MCF 10A (cell line): ENCODE measurements at regions not wholly inside any gene's neighbourhood (a gene's known extent, or its start where the extent isn't known, plus 50 kb on each side); places are given as distances from the start of the nearest gene placed in this dataset.
A peak's percentile ranks its signal among the peaks of the same experiment; 100 is the strongest.

Experiments
- BruUV-seq: library from RNA; stranded (reverse); fragments of 400-500 nt; replicated peaks from 2 replicates; lab custom pipeline; 2021; lab: Mats Ljungman, UMichigan
- CTCF ChIA-PET: fragments of 300-600 bp; sonication (Branson Sonifier 250); formaldehyde crosslinking; extraction: SDS; loops from one replicate; lab custom pipeline; 2021; ENCODE audit warnings: antibody characterized with exemption, inconsistent platforms; lab: Yijun Ruan, JAX
- POLR2A ChIA-PET: fragments of 300-600, 350-650 bp; sonication (Branson Sonifier 250); formaldehyde crosslinking; extraction: SDS; loops from one replicate; lab custom pipeline; 2020; ENCODE audit warnings: antibody characterized with exemption, inconsistent platforms; lab: Yijun Ruan, JAX
- DNase-seq: peaks from one replicate; pipeline ENCODE4 v3.0.0-alpha.2; 2018; ENCODE audit not compliant: unreplicated experiment
- H3K27ac Mint-ChIP-seq: one replicate; pipeline ENCODE4 v1.8.0; 2022; ENCODE audit warnings: mild to moderate bottlenecking, low read depth, mixed read lengths; ENCODE audit not compliant: unreplicated experiment
- H3K27me3 Mint-ChIP-seq: one replicate; pipeline ENCODE4 v1.8.0; 2022; ENCODE audit warnings: mixed read lengths; ENCODE audit not compliant: insufficient read depth, unreplicated experiment
- H3K36me3 Mint-ChIP-seq: one replicate; pipeline ENCODE4 v1.8.0; 2022; ENCODE audit warnings: mild to moderate bottlenecking, moderate library complexity, mixed read lengths; ENCODE audit not compliant: insufficient read depth, unreplicated experiment
- H3K4me1 Mint-ChIP-seq: one replicate; pipeline ENCODE4 v1.8.0; 2022; ENCODE audit warnings: mixed read lengths; ENCODE audit not compliant: insufficient read depth, unreplicated experiment
- H3K4me3 Mint-ChIP-seq: one replicate; pipeline ENCODE4 v1.8.0; 2022; ENCODE audit warnings: mild to moderate bottlenecking, moderate library complexity, mixed read lengths; ENCODE audit not compliant: unreplicated experiment
- H3K9me3 Mint-ChIP-seq: one replicate; pipeline ENCODE4 v1.8.0; 2022; ENCODE audit warnings: mixed read lengths; ENCODE audit not compliant: unreplicated experiment
- intact Hi-C: fragments of 100-400 bp; cut with micrococcal nuclease; formaldehyde crosslinking; loops from 2 replicates; pipeline ENCODE4 v1.14.1; 2022
- TF ChIP-seq, protein P1 (sequence below): fragments of 200-600 bp; IDR thresholded peaks from one replicate; pipeline ENCODE4 v1.8.0; 2022; ENCODE audit warnings: antibody characterized with exemption, mild to moderate bottlenecking; ENCODE audit not compliant: unreplicated experiment

DNA sequence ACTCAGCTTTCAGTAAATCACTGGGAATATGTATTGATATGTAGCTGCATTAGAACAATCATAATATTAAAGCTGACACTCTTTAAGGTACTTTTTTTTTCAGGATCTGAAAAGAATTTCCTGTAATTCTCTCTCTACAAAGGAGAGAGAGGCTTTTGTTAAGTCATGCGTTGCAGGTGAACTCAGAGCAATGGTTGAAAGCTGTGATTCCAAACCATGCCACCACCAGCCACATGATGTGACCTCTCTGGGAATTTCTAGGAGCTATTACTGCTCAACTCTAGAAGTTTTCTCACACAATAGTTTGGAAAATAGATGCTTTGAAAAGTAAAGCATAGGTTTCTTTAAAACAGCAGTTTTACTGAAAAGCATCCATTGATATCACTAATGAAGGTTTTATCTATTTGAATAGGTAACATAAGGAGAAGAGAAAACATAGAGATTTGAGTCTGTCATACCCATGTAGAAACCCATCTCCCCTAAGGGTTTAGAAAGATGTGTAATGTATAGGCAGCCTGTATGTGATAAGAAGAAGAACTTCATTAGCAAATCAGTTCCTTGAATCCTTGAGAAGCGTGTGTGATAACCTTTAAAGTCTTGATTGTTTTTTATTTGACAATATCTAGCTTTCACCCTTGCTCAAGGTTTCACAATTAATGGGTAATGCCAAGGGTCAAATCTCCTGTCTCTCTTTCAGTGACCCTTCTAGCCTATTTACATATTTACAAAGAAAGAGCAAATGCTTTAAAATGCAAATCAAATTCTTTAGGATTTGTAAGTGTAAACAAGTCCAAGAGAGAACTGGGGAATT is 161.0 kb upstream of the ANKRD50 start:
- Mint-ChIP-seq H3K36me3 (no peaks in the 10 kb centered on the region), H3K4me1 (no peaks in the 10 kb centered on the region), H3K27ac (no peak overlapping the region), H3K27me3 (no peaks in the 10 kb centered on the region), H3K9me3 (peaks cover 16% of the 10 kb centered on the region), H3K4me3 (no peak overlapping the region)
- TF ChIP-seq, protein P1, sequence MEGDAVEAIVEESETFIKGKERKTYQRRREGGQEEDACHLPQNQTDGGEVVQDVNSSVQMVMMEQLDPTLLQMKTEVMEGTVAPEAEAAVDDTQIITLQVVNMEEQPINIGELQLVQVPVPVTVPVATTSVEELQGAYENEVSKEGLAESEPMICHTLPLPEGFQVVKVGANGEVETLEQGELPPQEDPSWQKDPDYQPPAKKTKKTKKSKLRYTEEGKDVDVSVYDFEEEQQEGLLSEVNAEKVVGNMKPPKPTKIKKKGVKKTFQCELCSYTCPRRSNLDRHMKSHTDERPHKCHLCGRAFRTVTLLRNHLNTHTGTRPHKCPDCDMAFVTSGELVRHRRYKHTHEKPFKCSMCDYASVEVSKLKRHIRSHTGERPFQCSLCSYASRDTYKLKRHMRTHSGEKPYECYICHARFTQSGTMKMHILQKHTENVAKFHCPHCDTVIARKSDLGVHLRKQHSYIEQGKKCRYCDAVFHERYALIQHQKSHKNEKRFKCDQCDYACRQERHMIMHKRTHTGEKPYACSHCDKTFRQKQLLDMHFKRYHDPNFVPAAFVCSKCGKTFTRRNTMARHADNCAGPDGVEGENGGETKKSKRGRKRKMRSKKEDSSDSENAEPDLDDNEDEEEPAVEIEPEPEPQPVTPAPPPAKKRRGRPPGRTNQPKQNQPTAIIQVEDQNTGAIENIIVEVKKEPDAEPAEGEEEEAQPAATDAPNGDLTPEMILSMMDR, result no peak
- intact Hi-C loops, result no loop called here
- BruUV-seq, result no TSS peak
- CTCF ChIA-PET, result no interaction called here
- POLR2A ChIA-PET, result no interaction called here
- no peak for DNase-seq

- Mint-ChIP-seq H3K27me3 (no peaks in the 10 kb centered on the region), H3K4me3 (no peak overlapping the region), H3K4me1 (no peaks in the 10 kb centered on the region), H3K36me3 (no peaks in the 10 kb centered on the region), H3K27ac (no peak overlapping the region), H3K9me3 (peaks cover 16% of the 10 kb centered on the region)
- POLR2A ChIA-PET, result no interaction called here
- no TSS peak for BruUV-seq
- TF ChIP-seq, protein P1, result no peak
- intact Hi-C loops, result no loop called here
- CTCF ChIA-PET, result no interaction called here
- no peak for DNase-seq
These were observed 160.1 kb upstream of the ANKRD50 start for GRCh38 chr4:124872659-124873058.

DNA sequence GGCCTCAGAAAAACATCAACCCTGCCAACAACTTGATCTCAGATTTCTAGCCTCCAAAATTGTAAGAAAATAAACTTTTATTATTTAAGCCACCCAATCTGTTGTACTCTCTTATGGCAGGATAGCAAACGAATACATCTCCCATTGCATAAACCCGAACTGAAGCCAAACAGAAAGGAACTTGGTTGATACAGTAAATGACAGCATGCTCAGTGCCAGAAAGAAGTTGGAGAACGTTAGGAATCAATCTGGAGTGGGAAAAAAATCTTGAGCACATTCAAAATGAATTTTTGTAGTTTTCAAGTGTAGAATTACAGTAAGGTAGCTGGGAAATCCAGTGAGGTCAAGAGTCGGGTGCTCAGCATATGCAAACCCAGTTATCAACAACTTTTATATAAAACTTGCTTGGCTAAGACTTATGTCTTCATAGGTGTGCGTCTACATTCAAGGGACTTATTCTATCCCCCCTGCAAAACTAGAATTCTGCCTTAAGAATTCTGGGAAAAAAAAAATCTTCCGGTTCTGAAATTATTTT is 157.5 kb upstream of the ANKRD50 start:
- Mint-ChIP-seq H3K27me3 (no peaks in the 10 kb centered on the region), H3K27ac (no peak overlapping the region), H3K4me1 (no peaks in the 10 kb centered on the region), H3K4me3 (no peak overlapping the region), H3K36me3 (no peaks in the 10 kb centered on the region), H3K9me3 (no peaks in the 10 kb centered on the region)
- BruUV-seq, result no TSS peak
- CTCF ChIA-PET, result no interaction called here
- no peak for DNase-seq
- TF ChIP-seq, protein P1, result no peak
- POLR2A ChIA-PET, result no interaction called here
- intact Hi-C loops, result no loop called here

- Mint-ChIP-seq H3K4me1 (no peaks in the 10 kb centered on the region), H3K27me3 (no peaks in the 10 kb centered on the region), H3K27ac (no peak overlapping the region), H3K4me3 (no peak overlapping the region), H3K36me3 (no peaks in the 10 kb centered on the region), H3K9me3 (no peaks in the 10 kb centered on the region)
- TF ChIP-seq, protein P1, result no peak
- ChIA-PET CTCF (no interaction called here), POLR2A (no interaction called here)
- BruUV-seq, result no TSS peak
- intact Hi-C loops, result no loop called here
- peak; percentile 19 for DNase-seq
These were observed 156.0 kb upstream of the ANKRD50 start for GRCh38 chr4:124868495-124868894.
